GM23338 (cell line): ENCODE measurements at regions not wholly inside any gene's neighbourhood (a gene's known extent, or its start where the extent isn't known, plus 50 kb on each side); places are given as distances from the start of the nearest gene placed in this dataset.
"Not testable (repeated sequence)": the region's sequence is repeated elsewhere in the genome, so short reads cannot be mapped to it uniquely, and the experiment has no call there.

ENCODE experiments used
- ATAC-seq: fragments of 200-7000 bp; cut with Tn5 transposase; 3 replicates; pipeline ENCODE4 v1.9.1; 2020
- DNase-seq: peaks from one replicate; pipeline ENCODE4 v3.0.0-alpha.2; 2015; ENCODE audit warnings: low spot score
- H2AFZ ChIP-seq: fragments of 200-600 bp; sonication (generic); 2 replicates; pipeline ENCODE4 v1.8.0; 2016; ENCODE audit warnings: antibody characterized with exemption, mild to moderate bottlenecking, moderate library complexity
- H3F3A ChIP-seq: fragments of 200-600 bp; sonication (generic); replicated peaks from 2 replicates; pipeline ENCODE4 v1.8.0; 2017; ENCODE audit warnings: antibody characterized with exemption, mixed run types, low read depth
- H3K27ac ChIP-seq: fragments of 200-600 bp; sonication (generic); 2 replicates; pipeline ENCODE4 v1.6.1; 2016; ENCODE audit warnings: low read depth
- H3K27me3 ChIP-seq: fragments of 200-600 bp; sonication (generic); 2 replicates; pipeline ENCODE4 v1.8.0; 2016; ENCODE audit warnings: mild to moderate bottlenecking, mixed run types, moderate library complexity; ENCODE audit not compliant: insufficient read depth
- H3K36me3 ChIP-seq: fragments of 200-600 bp; sonication (generic); 2 replicates; pipeline ENCODE4 v1.8.0; 2016; ENCODE audit warnings: mild to moderate bottlenecking; ENCODE audit not compliant: insufficient read depth
- H3K4me1 ChIP-seq: fragments of 200-600 bp; sonication (generic); 2 replicates; pipeline ENCODE4 v1.8.0; 2016; ENCODE audit warnings: mild to moderate bottlenecking, moderate library complexity; ENCODE audit not compliant: insufficient read depth
- H3K4me2 ChIP-seq: fragments of 200-600 bp; sonication (generic); 2 replicates; pipeline ENCODE4 v1.7.1; 2017; ENCODE audit warnings: mixed run types
- H3K4me3 ChIP-seq: fragments of 200-600 bp; sonication (generic); 2 replicates; pipeline ENCODE4 v1.6.1; 2016; ENCODE audit warnings: mixed run types
- H3K79me2 ChIP-seq: fragments of 200-600 bp; sonication (generic); replicated peaks from 2 replicates; pipeline ENCODE4 v1.8.0; 2017; ENCODE audit warnings: mild to moderate bottlenecking; ENCODE audit not compliant: insufficient read depth
- H3K9me2 ChIP-seq: fragments of 200-600 bp; sonication (generic); 2 replicates; pipeline ENCODE4 v1.8.0; 2017; ENCODE audit not compliant: insufficient read depth
- H4K20me1 ChIP-seq: fragments of 200-600 bp; sonication (generic); replicated peaks from 2 replicates; pipeline ENCODE4 v1.8.0; 2017; ENCODE audit warnings: mild to moderate bottlenecking; ENCODE audit not compliant: insufficient read depth
- H3K27ac Mint-ChIP-seq: 2 replicates; pipeline ENCODE4 v1.8.0; 2020; ENCODE audit warnings: inconsistent platforms, mild to moderate bottlenecking, moderate library complexity, mixed read lengths
- H3K27me3 Mint-ChIP-seq: 3 replicates; pipeline ENCODE4 v1.8.0; 2022; ENCODE audit warnings: low read depth, mild to moderate bottlenecking, moderate library complexity, mixed read lengths, inconsistent platforms; ENCODE audit not compliant: insufficient read depth, poor library complexity
- H3K36me3 Mint-ChIP-seq: 3 replicates; pipeline ENCODE4 v1.8.0; 2021; ENCODE audit warnings: low read depth, mild to moderate bottlenecking, inconsistent platforms, moderate library complexity, mixed read lengths
- H3K4me1 Mint-ChIP-seq: 3 replicates; pipeline ENCODE4 v1.8.0; 2020; ENCODE audit warnings: mild to moderate bottlenecking, inconsistent platforms, mixed read lengths
- H3K4me3 Mint-ChIP-seq: 3 replicates; pipeline ENCODE4 v1.8.0; 2021; ENCODE audit warnings: moderate library complexity, mild to moderate bottlenecking, inconsistent platforms, mixed read lengths
- H3K9me3 Mint-ChIP-seq: 3 replicates; pipeline ENCODE4 v1.8.0; 2020; ENCODE audit warnings: moderate library complexity, mild to moderate bottlenecking, inconsistent platforms, mixed read lengths
- CREB1 ChIP-seq: fragments of 250-450 bp; sonication (Bioruptor Pico); IDR thresholded peaks from 2 replicates; pipeline ENCODE4 v1.5.0; 2020; ENCODE audit warnings: low read depth, mild to moderate bottlenecking, moderate library complexity
- ETS1 ChIP-seq: IDR thresholded peaks from 2 replicates; pipeline ENCODE4 v1.6.1; 2016; ENCODE audit warnings: antibody characterized with exemption
- EZH2phosphoT487 ChIP-seq: fragments of 200-600 bp; sonication (generic); IDR thresholded peaks from one replicate; pipeline ENCODE4 v1.8.1; 2018; ENCODE audit warnings: antibody characterized with exemption; ENCODE audit not compliant: unreplicated experiment
- JUNB ChIP-seq: IDR thresholded peaks from one replicate; pipeline ENCODE4 v1.6.1; 2016; ENCODE audit warnings: antibody characterized with exemption; ENCODE audit not compliant: unreplicated experiment
- NANOG ChIP-seq: IDR thresholded peaks from 2 replicates; pipeline ENCODE4 v1.6.1; 2016; ENCODE audit warnings: antibody characterized with exemption, borderline replicate concordance
- POLR2AphosphoS5 ChIP-seq: IDR thresholded peaks from 2 replicates; pipeline ENCODE4 v1.6.1; 2016; ENCODE audit warnings: antibody characterized with exemption, low read depth
- REST ChIP-seq: IDR thresholded peaks from one replicate; pipeline ENCODE4 v1.6.1; 2018; ENCODE audit warnings: antibody characterized with exemption; ENCODE audit not compliant: unreplicated experiment
- STAT1 ChIP-seq: IDR thresholded peaks from one replicate; pipeline ENCODE4 v1.6.1; 2016; ENCODE audit warnings: antibody characterized with exemption; ENCODE audit not compliant: unreplicated experiment
- ZNF331 ChIP-seq: fragments of 250-450 bp; sonication (Bioruptor Pico); IDR thresholded peaks from 2 replicates; pipeline ENCODE4 v1.5.0; 2020; ENCODE audit warnings: low read depth, mild to moderate bottlenecking, moderate library complexity

GRCh38 chr11:79503028-79503427 lies 62.2 kb upstream of the TENM4 start (continued):
- TF ChIP-seq ETS1 (no peak), EZH2phosphoT487 (no peak), JUNB (no peak), POLR2AphosphoS5 (no peak), REST (no peak), ZNF331 (no peak), NANOG (no peak), STAT1 (no peak)

- no peak overlapping the region for H3K4me2 ChIP-seq
- H4K20me1 ChIP-seq, result no peaks in the 10 kb centered on the region
- ATAC-seq (no peak), DNase-seq (no peak)
- no peaks in the 10 kb centered on the region for H3K36me3 ChIP-seq
- H3K9me2 ChIP-seq, result 0 out of 2 replicates have a peak, but pooled peaks cover 3% of the 10 kb centered on the region
- TF ChIP-seq POLR2AphosphoS5, result no peak
- TF ChIP-seq REST, result no peak
- TF ChIP-seq NANOG, result no peak
- TF ChIP-seq CREB1 (CRISPR knock-in tag), result no peak
- no peak for TF ChIP-seq STAT1
- H3K4me1 ChIP-seq, result no peaks in the 10 kb centered on the region
- no peak overlapping the region for H3K4me3 ChIP-seq
- Mint-ChIP-seq H3K27me3 (peaks cover 2% of the 10 kb centered on the region), H3K4me1 (peaks cover 2% of the 10 kb centered on the region), H3K4me3 (no peak overlapping the region), H3K9me3 (peaks cover 12% of the 10 kb centered on the region; the same call in 2 of the 3 replicates), H3K27ac (no peak overlapping the region), H3K36me3 (no peaks in the 10 kb centered on the region; the same call in 2 of the 3 replicates)
- no peaks in the 10 kb centered on the region for H3K27me3 ChIP-seq
- no peaks in the 10 kb centered on the region for H3F3A ChIP-seq
- H3K79me2 ChIP-seq, result no peaks in the 10 kb centered on the region
- no peak overlapping the region for H2AFZ ChIP-seq
- H3K27ac ChIP-seq, result no peak overlapping the region
Observed at GRCh38 chr11:79501707-79502106, 60.9 kb upstream of the TENM4 start.

GRCh38 chr11:79499929-79500328 lies 59.1 kb upstream of the TENM4 start:
- H3K4me3 Mint-ChIP-seq, H3K36me3 Mint-ChIP-seq, H3F3A ChIP-seq, H3K4me1 Mint-ChIP-seq, H3K27me3 ChIP-seq, H3K79me2 ChIP-seq, H2AFZ ChIP-seq, H3K4me2 ChIP-seq, H3K9me2 ChIP-seq, H3K27ac Mint-ChIP-seq, H3K27ac ChIP-seq, H4K20me1 ChIP-seq, H3K4me3 ChIP-seq, ATAC-seq, H3K4me1 ChIP-seq, H3K27me3 Mint-ChIP-seq, H3K36me3 ChIP-seq, DNase-seq: not testable (repeated sequence)
- peaks cover 12% of the 10 kb centered on the region; the same call in 2 of the 3 replicates for H3K9me3 Mint-ChIP-seq
